ENCODE measurements at regions not wholly inside any gene's neighbourhood (a gene's known extent, or its start where the extent isn't known, plus 50 kb on each side); places are given as distances from the start of the nearest gene placed in this dataset.
"Not testable (repeated sequence)": the region's sequence is repeated elsewhere in the genome, so short reads cannot be mapped to it uniquely, and the experiment has no call there.

- DNase-seq (ENCODE audit: low read depth) = no peak
- no peak for TF ChIP-seq CTCF (conservative IDR thresholded peaks at IDR 0.05; ENCODE audit: control insufficient read depth, insufficient read depth, low read depth, low read length)
These were observed 961.1 kb downstream of the XPNPEP1 start for GRCh38 chr10:108962172-108962571.

GRCh38 chr10:108957681-108958080 is 965.6 kb downstream of the XPNPEP1 start:
- DNase-seq (ENCODE audit: low read depth) = peak; percentile 52
- no peak overlapping the region for H3K4me3 ChIP-seq (ENCODE audit: control insufficient read depth, low read depth, low read length)
- no peak for TF ChIP-seq CTCF (conservative IDR thresholded peaks at IDR 0.05; ENCODE audit: control insufficient read depth, insufficient read depth, low read depth, low read length)

More at GRCh38 chr10:108962172-108962571, 961.1 kb downstream of the XPNPEP1 start:
- no peak overlapping the region for H3K4me3 ChIP-seq (ENCODE audit: control insufficient read depth, low read depth, low read length)

GRCh38 chr10:108956149-108956548 is 967.2 kb downstream of the XPNPEP1 start:
- peak; percentile 1 for DNase-seq (ENCODE audit: low read depth)
- H3K4me3 ChIP-seq (ENCODE audit: control insufficient read depth, low read depth, low read length) = no peak overlapping the region
- TF ChIP-seq CTCF (conservative IDR thresholded peaks at IDR 0.05; ENCODE audit: control insufficient read depth, insufficient read depth, low read depth, low read length) = no peak

GRCh38 chr10:108920029-108920428 is 1003.3 kb downstream of the XPNPEP1 start:
- DNase-seq (ENCODE audit: low read depth); H3K4me3 ChIP-seq (ENCODE audit: control insufficient read depth, low read depth, low read length): not testable (repeated sequence)

GRCh38 chr10:108913300-108913699 is 1010.0 kb downstream of the XPNPEP1 start:
- no peak for DNase-seq (ENCODE audit: low read depth)

GRCh38 chr10:108911814-108912541 is 1011.3 kb downstream of the XPNPEP1 start:
- H3K4me3 ChIP-seq (ENCODE audit: control insufficient read depth, low read depth, low read length) = peak overlapping the region; percentile 61
- DNase-seq (ENCODE audit: low read depth) = peak; percentile 65
- TF ChIP-seq CTCF (conservative IDR thresholded peaks at IDR 0.05; ENCODE audit: control insufficient read depth, insufficient read depth, low read depth, low read length) = peak; percentile 58

More at GRCh38 chr10:108913300-108913699, 1010.0 kb downstream of the XPNPEP1 start:
- no peak overlapping the region for H3K4me3 ChIP-seq (ENCODE audit: control insufficient read depth, low read depth, low read length)
- no peak for TF ChIP-seq CTCF (conservative IDR thresholded peaks at IDR 0.05; ENCODE audit: control insufficient read depth, insufficient read depth, low read depth, low read length)

- no peak overlapping the region for H3K4me3 ChIP-seq (ENCODE audit: control insufficient read depth, low read depth, low read length)
- no peak for TF ChIP-seq CTCF (conservative IDR thresholded peaks at IDR 0.05; ENCODE audit: control insufficient read depth, insufficient read depth, low read depth, low read length)
- DNase-seq (ENCODE audit: low read depth) = no peak
These were observed 1015.2 kb downstream of the XPNPEP1 start for GRCh38 chr10:108908096-108908495.

Measured in fibroblast of mammary gland (primary cell).